ENCODE measurements at regions not wholly inside any gene's neighbourhood (a gene's known extent, or its start where the extent isn't known, plus 50 kb on each side); places are given as distances from the start of the nearest gene placed in this dataset.

DNA sequence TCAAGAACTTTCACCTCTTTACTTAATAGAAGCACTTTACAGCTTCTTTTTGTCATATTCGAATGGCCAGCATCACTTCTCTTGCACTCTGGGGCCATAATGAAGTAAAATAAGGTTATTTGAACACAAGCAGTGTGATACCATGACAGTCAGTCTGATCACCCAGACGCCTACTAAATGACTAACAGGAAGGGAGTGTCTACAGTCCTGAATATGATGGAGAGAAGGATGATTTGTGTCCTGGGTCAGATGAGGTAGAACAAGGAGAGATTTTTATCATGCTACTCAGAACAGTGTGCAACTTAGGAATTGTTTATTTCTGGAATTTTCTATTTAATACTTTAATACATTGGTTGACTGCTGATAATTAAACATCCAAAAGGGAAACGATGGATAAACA, 284.2 kb upstream of the F9 start (continued):
- TF ChIP-seq REST (IDR thresholded peaks at IDR 0.05; ENCODE audit: unreplicated experiment), result no peak

DNA sequence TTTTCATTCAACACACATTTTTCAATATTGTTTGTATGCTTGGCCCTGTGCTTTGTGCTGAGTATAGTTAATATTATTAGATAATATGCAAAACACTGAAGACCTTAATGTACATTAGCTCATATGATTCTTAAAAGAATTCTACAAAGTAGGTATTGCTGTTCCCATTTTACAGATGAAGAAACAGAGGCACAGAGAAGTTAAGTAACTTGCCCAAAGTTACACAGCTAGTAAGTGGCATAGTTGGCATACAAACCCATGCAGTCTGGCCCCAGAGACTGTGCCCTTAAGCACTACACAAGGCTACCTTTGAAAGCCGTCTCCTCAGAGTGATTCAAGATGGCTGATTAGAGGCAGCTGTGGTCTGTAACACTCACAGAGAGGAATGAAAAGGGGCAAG, 293.4 kb upstream of the F9 start:
- no peak for ATAC-seq
- H3K27me3 ChIP-seq (ENCODE audit: insufficient read depth), result no peaks in the 10 kb centered on the region

DNA sequence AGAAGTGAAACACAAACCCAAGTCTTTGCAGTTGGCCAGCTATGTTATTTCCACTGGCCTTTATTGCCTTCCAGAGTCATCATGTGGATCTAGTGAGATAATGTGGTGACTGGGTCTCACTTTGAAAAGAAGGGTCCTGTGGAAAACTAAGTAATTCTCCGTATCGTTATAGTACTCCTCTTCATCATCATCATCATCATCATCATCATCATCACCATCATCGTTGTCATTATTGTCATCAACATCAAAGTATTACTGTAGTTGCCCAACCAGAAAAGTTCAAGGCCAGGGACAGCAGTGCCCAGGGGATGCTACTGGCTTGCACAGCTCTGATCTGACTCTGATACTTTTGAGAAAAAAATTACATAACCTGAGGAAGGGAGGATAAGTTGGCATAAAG, 295.6 kb upstream of the F9 start:
- no peak overlapping the region for H3K4me2 ChIP-seq
- TF ChIP-seq ETS1 (IDR thresholded peaks at IDR 0.05), result no peak
- no peak for TF ChIP-seq EZH2phosphoT487 (IDR thresholded peaks at IDR 0.05; ENCODE audit: unreplicated experiment)
- no peak for TF ChIP-seq JUNB (IDR thresholded peaks at IDR 0.05; ENCODE audit: unreplicated experiment)
- no peak for TF ChIP-seq STAT1 (IDR thresholded peaks at IDR 0.05; ENCODE audit: unreplicated experiment)
- TF ChIP-seq POLR2AphosphoS5 (IDR thresholded peaks at IDR 0.05; ENCODE audit: low read depth), result no peak
- TF ChIP-seq, protein P1, sequence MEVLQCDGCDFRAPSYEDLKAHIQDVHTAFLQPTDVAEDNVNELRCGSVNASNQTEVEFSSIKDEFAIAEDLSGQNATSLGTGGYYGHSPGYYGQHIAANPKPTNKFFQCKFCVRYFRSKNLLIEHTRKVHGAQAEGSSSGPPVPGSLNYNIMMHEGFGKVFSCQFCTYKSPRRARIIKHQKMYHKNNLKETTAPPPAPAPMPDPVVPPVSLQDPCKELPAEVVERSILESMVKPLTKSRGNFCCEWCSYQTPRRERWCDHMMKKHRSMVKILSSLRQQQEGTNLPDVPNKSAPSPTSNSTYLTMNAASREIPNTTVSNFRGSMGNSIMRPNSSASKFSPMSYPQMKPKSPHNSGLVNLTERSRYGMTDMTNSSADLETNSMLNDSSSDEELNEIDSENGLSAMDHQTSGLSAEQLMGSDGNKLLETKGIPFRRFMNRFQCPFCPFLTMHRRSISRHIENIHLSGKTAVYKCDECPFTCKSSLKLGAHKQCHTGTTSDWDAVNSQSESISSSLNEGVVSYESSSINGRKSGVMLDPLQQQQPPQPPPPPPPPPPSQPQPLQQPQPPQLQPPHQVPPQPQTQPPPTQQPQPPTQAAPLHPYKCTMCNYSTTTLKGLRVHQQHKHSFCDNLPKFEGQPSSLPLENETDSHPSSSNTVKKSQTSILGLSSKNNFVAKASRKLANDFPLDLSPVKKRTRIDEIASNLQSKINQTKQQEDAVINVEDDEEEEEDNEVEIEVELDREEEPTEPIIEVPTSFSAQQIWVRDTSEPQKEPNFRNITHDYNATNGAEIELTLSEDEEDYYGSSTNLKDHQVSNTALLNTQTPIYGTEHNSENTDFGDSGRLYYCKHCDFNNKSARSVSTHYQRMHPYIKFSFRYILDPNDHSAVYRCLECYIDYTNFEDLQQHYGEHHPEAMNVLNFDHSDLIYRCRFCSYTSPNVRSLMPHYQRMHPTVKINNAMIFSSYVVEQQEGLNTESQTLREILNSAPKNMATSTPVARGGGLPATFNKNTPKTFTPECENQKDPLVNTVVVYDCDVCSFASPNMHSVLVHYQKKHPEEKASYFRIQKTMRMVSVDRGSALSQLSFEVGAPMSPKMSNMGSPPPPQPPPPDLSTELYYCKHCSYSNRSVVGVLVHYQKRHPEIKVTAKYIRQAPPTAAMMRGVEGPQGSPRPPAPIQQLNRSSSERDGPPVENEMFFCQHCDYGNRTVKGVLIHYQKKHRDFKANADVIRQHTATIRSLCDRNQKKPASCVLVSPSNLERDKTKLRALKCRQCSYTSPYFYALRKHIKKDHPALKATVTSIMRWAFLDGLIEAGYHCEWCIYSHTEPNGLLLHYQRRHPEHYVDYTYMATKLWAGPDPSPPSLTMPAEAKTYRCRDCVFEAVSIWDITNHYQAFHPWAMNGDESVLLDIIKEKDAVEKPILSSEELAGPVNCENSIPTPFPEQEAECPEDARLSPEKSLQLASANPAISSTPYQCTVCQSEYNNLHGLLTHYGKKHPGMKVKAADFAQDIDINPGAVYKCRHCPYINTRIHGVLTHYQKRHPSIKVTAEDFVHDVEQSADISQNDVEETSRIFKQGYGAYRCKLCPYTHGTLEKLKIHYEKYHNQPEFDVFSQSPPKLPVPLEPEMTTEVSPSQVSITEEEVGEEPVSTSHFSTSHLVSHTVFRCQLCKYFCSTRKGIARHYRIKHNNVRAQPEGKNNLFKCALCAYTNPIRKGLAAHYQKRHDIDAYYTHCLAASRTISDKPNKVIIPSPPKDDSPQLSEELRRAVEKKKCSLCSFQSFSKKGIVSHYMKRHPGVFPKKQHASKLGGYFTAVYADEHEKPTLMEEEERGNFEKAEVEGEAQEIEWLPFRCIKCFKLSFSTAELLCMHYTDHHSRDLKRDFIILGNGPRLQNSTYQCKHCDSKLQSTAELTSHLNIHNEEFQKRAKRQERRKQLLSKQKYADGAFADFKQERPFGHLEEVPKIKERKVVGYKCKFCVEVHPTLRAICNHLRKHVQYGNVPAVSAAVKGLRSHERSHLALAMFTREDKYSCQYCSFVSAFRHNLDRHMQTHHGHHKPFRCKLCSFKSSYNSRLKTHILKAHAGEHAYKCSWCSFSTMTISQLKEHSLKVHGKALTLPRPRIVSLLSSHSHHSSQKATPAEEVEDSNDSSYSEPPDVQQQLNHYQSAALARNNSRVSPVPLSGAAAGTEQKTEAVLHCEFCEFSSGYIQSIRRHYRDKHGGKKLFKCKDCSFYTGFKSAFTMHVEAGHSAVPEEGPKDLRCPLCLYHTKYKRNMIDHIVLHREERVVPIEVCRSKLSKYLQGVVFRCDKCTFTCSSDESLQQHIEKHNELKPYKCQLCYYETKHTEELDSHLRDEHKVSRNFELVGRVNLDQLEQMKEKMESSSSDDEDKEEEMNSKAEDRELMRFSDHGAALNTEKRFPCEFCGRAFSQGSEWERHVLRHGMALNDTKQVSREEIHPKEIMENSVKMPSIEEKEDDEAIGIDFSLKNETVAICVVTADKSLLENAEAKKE (CRISPR knock-in tag; IDR thresholded peaks at IDR 0.05), result no peak

More for the DNA sequence above, 293.4 kb upstream of the F9 start:
- Histone ChIP-seq H3F3A (replicated peaks; ENCODE audit: low read depth) (no peaks in the 10 kb centered on the region), H2AFZ (no peak overlapping the region), H3K9me2 (ENCODE audit: insufficient read depth) (no peaks in the 10 kb centered on the region), H3K79me2 (replicated peaks; ENCODE audit: insufficient read depth) (no peaks in the 10 kb centered on the region), H3K36me3 (ENCODE audit: insufficient read depth) (no peaks in the 10 kb centered on the region), H3K27ac (ENCODE audit: low read depth) (no peak overlapping the region), H4K20me1 (replicated peaks; ENCODE audit: insufficient read depth) (no peaks in the 10 kb centered on the region), H3K4me3 (no peak overlapping the region), H3K4me1 (ENCODE audit: insufficient read depth) (no peaks in the 10 kb centered on the region), H3K4me2 (no peak overlapping the region)
- Mint-ChIP-seq H3K4me1 (no peaks in the 10 kb centered on the region), H3K4me3 (no peak overlapping the region), H3K36me3 (ENCODE audit: low read depth) (no peaks in the 10 kb centered on the region), H3K9me3 (peaks cover 7% of the 10 kb centered on the region; the same call in 2 of the 3 replicates), H3K27me3 (ENCODE audit: insufficient read depth, low read depth, poor library complexity) (no peaks in the 10 kb centered on the region), H3K27ac (no peak overlapping the region)
- no peak for DNase-seq (ENCODE audit: low spot score)
- no peak for TF ChIP-seq JUNB (IDR thresholded peaks at IDR 0.05; ENCODE audit: unreplicated experiment)

More for the DNA sequence above, 295.6 kb upstream of the F9 start:
- no peak for ATAC-seq
- H3K4me3 ChIP-seq, result no peak overlapping the region
- no peak overlapping the region for H2AFZ ChIP-seq
- no peaks in the 10 kb centered on the region for H3K27me3 ChIP-seq (ENCODE audit: insufficient read depth)
- no peak for DNase-seq (ENCODE audit: low spot score)
- Mint-ChIP-seq H3K4me3 (no peak overlapping the region), H3K27ac (no peak overlapping the region), H3K36me3 (ENCODE audit: low read depth) (no peaks in the 10 kb centered on the region), H3K4me1 (no peaks in the 10 kb centered on the region), H3K9me3 (peaks cover 7% of the 10 kb centered on the region; the same call in 2 of the 3 replicates), H3K27me3 (ENCODE audit: insufficient read depth, low read depth, poor library complexity) (no peaks in the 10 kb centered on the region)
- no peaks in the 10 kb centered on the region for H3K36me3 ChIP-seq (ENCODE audit: insufficient read depth)
- no peak overlapping the region for H3K27ac ChIP-seq (ENCODE audit: low read depth)
- no peaks in the 10 kb centered on the region for H3K79me2 ChIP-seq (replicated peaks; ENCODE audit: insufficient read depth)
- H3K4me1 ChIP-seq (ENCODE audit: insufficient read depth), result no peaks in the 10 kb centered on the region
- no peaks in the 10 kb centered on the region for H3F3A ChIP-seq (replicated peaks; ENCODE audit: low read depth)
- no peaks in the 10 kb centered on the region for H4K20me1 ChIP-seq (replicated peaks; ENCODE audit: insufficient read depth)
- no peaks in the 10 kb centered on the region for H3K9me2 ChIP-seq (ENCODE audit: insufficient read depth)
